ENCODE measurements at regions not wholly inside any gene's neighbourhood (a gene's known extent, or its start where the extent isn't known, plus 50 kb on each side); places are given as distances from the start of the nearest gene placed in this dataset.
"Not testable (repeated sequence)": the region's sequence is repeated elsewhere in the genome, so short reads cannot be mapped to it uniquely, and the experiment has no call there.

GRCh38 chr3:152667267-152667666 is 167.7 kb upstream of the P2RY1 start:
- no peak for DNase-seq (ENCODE audit: low spot score)

- DNase-seq (ENCODE audit: low spot score): no peak
Measured at GRCh38 chr3:152669560-152669959, 165.4 kb upstream of the P2RY1 start.

- DNase-seq (ENCODE audit: low spot score): no peak
Measured at GRCh38 chr3:152671446-152672319, 163.2 kb upstream of the P2RY1 start.

GRCh38 chr3:152672320-152672649 is 162.6 kb upstream of the P2RY1 start:
- DNase-seq (ENCODE audit: low spot score): no peak

- no peak for DNase-seq (ENCODE audit: low spot score)
Measured at GRCh38 chr3:152676810-152677379, 158.0 kb upstream of the P2RY1 start.

- DNase-seq (ENCODE audit: low spot score): no peak
Measured at GRCh38 chr3:152677491-152677890, 157.4 kb upstream of the P2RY1 start.

GRCh38 chr3:152682477-152682876 is 152.5 kb upstream of the P2RY1 start:
- DNase-seq (ENCODE audit: low spot score): no peak

GRCh38 chr3:152683521-152683999 is 151.4 kb upstream of the P2RY1 start:
- DNase-seq (ENCODE audit: low spot score): no peak

- DNase-seq (ENCODE audit: low spot score): no peak
Measured at GRCh38 chr3:152684279-152684678, 150.7 kb upstream of the P2RY1 start.

- no peak for DNase-seq (ENCODE audit: low spot score)
Measured at GRCh38 chr3:152688313-152688712, 146.6 kb upstream of the P2RY1 start.

GRCh38 chr3:152692326-152692725 is 142.6 kb upstream of the P2RY1 start:
- not testable (repeated sequence) for DNase-seq (ENCODE audit: low spot score)

GRCh38 chr3:152693521-152694250 is 141.2 kb upstream of the P2RY1 start:
- DNase-seq (ENCODE audit: low spot score): not testable (repeated sequence)

GRCh38 chr3:152695840-152696239 is 139.1 kb upstream of the P2RY1 start:
- no peak for DNase-seq (ENCODE audit: low spot score)

GRCh38 chr3:152696962-152697361 is 138.0 kb upstream of the P2RY1 start:
- DNase-seq (ENCODE audit: low spot score): no peak

GRCh38 chr3:152703245-152703890 is 131.6 kb upstream of the P2RY1 start:
- no peak for DNase-seq (ENCODE audit: low spot score)

GRCh38 chr3:152706991-152707713 is 127.8 kb upstream of the P2RY1 start:
- DNase-seq (ENCODE audit: low spot score): no peak

GRCh38 chr3:152709659-152710058 is 125.3 kb upstream of the P2RY1 start:
- no peak for DNase-seq (ENCODE audit: low spot score)

GRCh38 chr3:152710549-152710948 is 124.4 kb upstream of the P2RY1 start:
- DNase-seq (ENCODE audit: low spot score): no peak

GRCh38 chr3:152713989-152714388 is 120.9 kb upstream of the P2RY1 start:
- no peak for DNase-seq (ENCODE audit: low spot score)

GRCh38 chr3:152714507-152714906 is 120.4 kb upstream of the P2RY1 start:
- no peak for DNase-seq (ENCODE audit: low spot score)

GRCh38 chr3:152717252-152717651 is 117.7 kb upstream of the P2RY1 start:
- DNase-seq (ENCODE audit: low spot score): no peak

- no peak for DNase-seq (ENCODE audit: low spot score)
Measured at GRCh38 chr3:152718810-152719209, 116.1 kb upstream of the P2RY1 start.
